K562 (cell line): ENCODE measurements at regions not wholly inside any gene's neighbourhood (a gene's known extent, or its start where the extent isn't known, plus 50 kb on each side); places are given as distances from the start of the nearest gene placed in this dataset.

Experiments
- BRD4 ChIP-seq: fragments of 200-600 bp; sonication (generic); IDR thresholded peaks from 2 replicates; pipeline ENCODE4 v1.6.1; 2017; ENCODE audit warnings: inconsistent platforms
- CBFA2T2 ChIP-seq: fragments of 450-650 bp; conservative IDR thresholded peaks from 2 replicates; pipeline ENCODE4 v1.6.1; 2017; ENCODE audit warnings: mild to moderate bottlenecking
- CBX5 ChIP-seq: IDR thresholded peaks from 2 replicates; pipeline ENCODE4 v1.6.1; 2014; ENCODE audit warnings: low read depth, borderline replicate concordance
- CBX8 ChIP-seq: fragments of 200-600 bp; sonication (generic); IDR thresholded peaks from 2 replicates; pipeline ENCODE4 v1.6.1; 2012; ENCODE audit warnings: borderline replicate concordance, mixed run types, low read depth, mild to moderate bottlenecking, moderate library complexity, mixed read lengths, low read length, control low read depth, inconsistent platforms; ENCODE audit not compliant: poor library complexity, severe bottlenecking; ENCODE audit errors: extremely low read depth
- EP300 ChIP-seq: IDR thresholded peaks from 2 replicates; pipeline ENCODE4 v1.6.1; 2012; ENCODE audit warnings: low read length, improper control_type of control experiment
- GMEB1 ChIP-seq: fragments of 250-450 bp; sonication (Bioruptor Pico); IDR thresholded peaks from 2 replicates; pipeline ENCODE4 v1.4.0; 2020; ENCODE audit warnings: mild to moderate bottlenecking
- GTF2E2 ChIP-seq: fragments of 200-800 bp; sonication (Bioruptor generic); IDR thresholded peaks from 2 replicates; pipeline ENCODE4 v1.6.1; 2016; ENCODE audit warnings: missing genetic modification characterization, missing compliant biosample characterization
- HIVEP1 ChIP-seq: fragments of 250-450 bp; sonication (Bioruptor Pico); IDR thresholded peaks from 2 replicates; pipeline ENCODE4 v1.4.0; 2020; ENCODE audit warnings: mild to moderate bottlenecking
- HLTF ChIP-seq: fragments of 450-650 bp; IDR thresholded peaks from 2 replicates; pipeline ENCODE4 v1.6.1; 2016
- HMG20B ChIP-seq: fragments of 250-450 bp; sonication (Bioruptor Pico); IDR thresholded peaks from 2 replicates; pipeline ENCODE4 v1.5.0; 2021; ENCODE audit warnings: mild to moderate bottlenecking
- IRF9 ChIP-seq: fragments of 450-650 bp; IDR thresholded peaks from 2 replicates; pipeline ENCODE4 v1.6.1; 2016; ENCODE audit warnings: missing biosample characterization, missing genetic modification characterization
- JUNB ChIP-seq: fragments of 450-650 bp; formaldehyde crosslinking; conservative IDR thresholded peaks from 2 replicates; pipeline ENCODE4 v1.4.0; 2020; ENCODE audit warnings: mild to moderate bottlenecking
- MAZ ChIP-seq, 2 experiments: fragments of 450-650 bp in 1 of 2; sonication (generic) in 1 of 2; formaldehyde crosslinking; IDR thresholded peaks in 1 of 2; conservative IDR thresholded peaks in 1 of 2; 2 replicates each; pipeline versions ENCODE4 v1.4.0 to v1.5.0; 2020; ENCODE audit warnings: mild to moderate bottlenecking in 1 of 2, missing genetic modification reagents in 1 of 2
- NCOA4 ChIP-seq: fragments of 450-650 bp; IDR thresholded peaks from 2 replicates; pipeline ENCODE4 v1.6.1; 2018; ENCODE audit warnings: mild to moderate bottlenecking; ENCODE audit not compliant: partially characterized antibody
- POLR2AphosphoS2 ChIP-seq: IDR thresholded peaks from 2 replicates; pipeline ENCODE4 v1.6.1; 2012; ENCODE audit warnings: low read length, improper control_type of control experiment
- RUNX1 ChIP-seq: sonication (generic); IDR thresholded peaks from 2 replicates; pipeline ENCODE4 v1.6.1; 2016; ENCODE audit warnings: antibody characterized with exemption, low read depth
- SIN3A ChIP-seq, 2 experiments: fragments of 150-350 bp in 1 of 2; IDR thresholded peaks; 2 replicates each; pipeline ENCODE4 v1.6.1; 2011 to 2016; ENCODE audit warnings: borderline replicate concordance in 2 of 2, low read depth in 2 of 2, low read length in 2 of 2, mild to moderate bottlenecking in 2 of 2, moderate library complexity in 2 of 2; ENCODE audit not compliant: control insufficient read depth in 1 of 2
- SREBF1 ChIP-seq: fragments of 150-350 bp; IDR thresholded peaks from 2 replicates; pipeline ENCODE4 v1.6.1; 2014; ENCODE audit warnings: antibody characterized with exemption, low read depth, low read length, borderline replicate concordance
- ZBTB5 ChIP-seq: fragments of 450-650 bp; IDR thresholded peaks from 2 replicates; pipeline ENCODE4 v1.6.1; 2017; ENCODE audit warnings: antibody characterized with exemption
- ZNF253 ChIP-seq: fragments of 250-450 bp; sonication (Bioruptor Pico); conservative IDR thresholded peaks from 2 replicates; pipeline ENCODE4 v1.6.1; 2021; ENCODE audit warnings: mild to moderate bottlenecking
- ZNF431 ChIP-seq: sonication (generic); formaldehyde crosslinking; IDR thresholded peaks from 2 replicates; pipeline ENCODE4 v1.8.0; 2022; ENCODE audit warnings: mild to moderate bottlenecking, missing genetic modification reagents
- ZNF644 ChIP-seq: fragments of 200-800 bp; sonication (Bioruptor generic); IDR thresholded peaks from 2 replicates; pipeline ENCODE4 v1.6.1; 2016; ENCODE audit warnings: low read depth, missing genetic modification characterization, missing compliant biosample characterization
- ZNF740 ChIP-seq, 3 experiments: fragments of 200-800 bp in 1 of 3; sonication (Bioruptor generic) in 1 of 3; sonication (generic) in 1 of 3; formaldehyde crosslinking in 1 of 3; IDR thresholded peaks; 2 replicates each; pipeline versions ENCODE4 v1.6.1 to v1.8.0; 2016 to 2022; ENCODE audit warnings: mild to moderate bottlenecking in 2 of 3, missing compliant biosample characterization in 2 of 3, missing genetic modification characterization in 2 of 3, missing genetic modification reagents in 1 of 3

- TF ChIP-seq CBFA2T2 (no peak), POLR2AphosphoS2 (no peak), GMEB1 (CRISPR knock-in tag) (peak; percentile 48; the same call in 1 of the 2 replicates), SREBF1 (no peak), HMG20B (CRISPR knock-in tag) (no peak), ZNF431 (CRISPR knock-in tag) (no peak), ZNF253 (no peak), RUNX1 (no peak), MAZ (CRISPR knock-in tag; conservative IDR thresholded peaks at IDR 0.05 in 1 of 2, IDR thresholded peaks at IDR 0.05 in 1 of 2) (peak in 1 of 2 experiments; percentile 32; a peak in 1 of 4 replicates), CBX8 (no peak), IRF9 (tag) (peak; percentile 90), HIVEP1 (CRISPR knock-in tag) (0 out of 2 replicates have a peak, but pooled peaks have one; percentile 37), ZNF644 (peak; percentile 78), ZNF740 (CRISPR knock-in tag; IDR thresholded peaks at IDR 0.05) (no peak), ZNF740 (tag; IDR thresholded peaks at IDR 0.05) (peak in 1 of 2 experiments; percentile 93; a peak in 2 of 4 replicates), NCOA4 (no peak), HLTF (no peak), JUNB (CRISPR knock-in tag) (no peak), CBX5 (no peak), SIN3A (IDR thresholded peaks at IDR 0.05; ENCODE audit: borderline replicate concordance in 2 of 2, control insufficient read depth in 1 of 2, low read depth in 2 of 2, low read length in 2 of 2) (no peak), EP300 (no peak), GTF2E2 (tag) (no peak), BRD4 (no peak), ZBTB5 (no peak)
Measured at GRCh38 chr17:77087650-77088454, 52.9 kb upstream of the SEC14L1 start (continued).
